ENCODE measurements at regions not wholly inside any gene's neighbourhood (a gene's known extent, or its start where the extent isn't known, plus 50 kb on each side); places are given as distances from the start of the nearest gene placed in this dataset.
"Not testable (repeated sequence)": the region's sequence is repeated elsewhere in the genome, so short reads cannot be mapped to it uniquely, and the experiment has no call there.

GRCh38 chr7:130849604-130850003 is 115.6 kb upstream of the KLF14 start:
- no peak for DNase-seq

GRCh38 chr7:130850956-130851355 is 116.9 kb upstream of the KLF14 start:
- no peak for DNase-seq

GRCh38 chr7:130852867-130853266 is 118.9 kb upstream of the KLF14 start:
- no peak for DNase-seq

DNA sequence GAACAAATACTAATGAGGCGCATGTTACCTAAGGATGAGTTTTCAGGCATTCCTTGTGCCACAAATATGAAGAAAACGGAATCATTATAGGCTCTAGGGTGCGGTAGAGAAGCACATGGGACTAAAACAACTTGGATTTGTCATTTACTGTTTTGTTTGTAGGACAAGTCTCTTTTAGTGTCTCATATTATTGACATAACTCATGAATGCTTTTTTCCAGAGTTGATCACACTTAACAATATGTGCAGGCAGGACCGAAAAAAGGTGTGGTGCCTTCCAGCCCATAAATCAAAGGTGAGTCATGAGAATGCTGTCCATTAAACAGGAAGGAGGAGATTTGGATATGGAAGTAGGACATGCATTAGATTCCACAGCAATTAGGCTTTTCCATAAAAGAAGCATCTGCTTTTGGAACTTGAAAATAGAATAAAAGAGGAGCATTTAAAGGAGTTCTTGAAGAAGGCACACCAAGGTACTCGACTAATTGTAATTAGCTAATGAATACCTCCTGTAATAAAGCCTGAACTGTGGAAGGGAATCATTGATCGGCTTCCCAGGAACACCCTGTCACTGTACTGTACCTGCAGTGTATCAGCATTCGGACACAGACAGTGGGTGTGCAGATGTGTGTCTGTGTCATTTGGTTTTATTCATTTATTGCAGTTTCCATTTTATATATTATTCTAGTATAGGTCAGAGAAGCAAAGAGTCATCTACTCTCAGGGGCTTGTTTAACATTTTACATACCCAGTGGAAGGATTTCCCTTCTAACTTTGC is 119.7 kb upstream of the KLF14 start:
- no peak for DNase-seq

- no peak for DNase-seq
Measured at GRCh38 chr7:130854481-130854880, 120.5 kb upstream of the KLF14 start.

GRCh38 chr7:130856866-130857265 is 122.9 kb upstream of the KLF14 start:
- DNase-seq: no peak

GRCh38 chr7:130860832-130861231 is 126.8 kb upstream of the KLF14 start:
- DNase-seq: not testable (repeated sequence)

- DNase-seq: no peak
Measured at GRCh38 chr7:130865408-130866236, 131.6 kb upstream of the KLF14 start.

DNA sequence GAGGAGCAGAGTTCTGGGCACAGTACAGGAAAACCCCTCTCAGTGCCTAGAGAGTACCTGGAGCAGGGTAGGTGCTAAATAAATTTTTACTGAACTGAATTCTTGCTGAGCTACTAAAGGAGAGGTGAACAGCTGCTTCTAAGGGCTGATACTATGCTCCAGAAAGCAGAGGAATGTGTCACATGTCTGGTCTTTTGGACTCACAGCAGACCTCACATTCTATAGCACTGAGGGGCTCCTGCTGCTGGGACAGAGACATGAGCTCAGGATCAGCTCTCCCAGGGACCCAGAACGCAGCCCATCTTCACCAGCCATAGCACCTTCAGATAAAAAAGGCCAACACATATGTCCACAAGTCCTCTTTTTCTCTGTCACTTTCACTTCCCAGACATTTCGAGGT is 133.0 kb upstream of the KLF14 start:
- no peak for DNase-seq

DNA sequence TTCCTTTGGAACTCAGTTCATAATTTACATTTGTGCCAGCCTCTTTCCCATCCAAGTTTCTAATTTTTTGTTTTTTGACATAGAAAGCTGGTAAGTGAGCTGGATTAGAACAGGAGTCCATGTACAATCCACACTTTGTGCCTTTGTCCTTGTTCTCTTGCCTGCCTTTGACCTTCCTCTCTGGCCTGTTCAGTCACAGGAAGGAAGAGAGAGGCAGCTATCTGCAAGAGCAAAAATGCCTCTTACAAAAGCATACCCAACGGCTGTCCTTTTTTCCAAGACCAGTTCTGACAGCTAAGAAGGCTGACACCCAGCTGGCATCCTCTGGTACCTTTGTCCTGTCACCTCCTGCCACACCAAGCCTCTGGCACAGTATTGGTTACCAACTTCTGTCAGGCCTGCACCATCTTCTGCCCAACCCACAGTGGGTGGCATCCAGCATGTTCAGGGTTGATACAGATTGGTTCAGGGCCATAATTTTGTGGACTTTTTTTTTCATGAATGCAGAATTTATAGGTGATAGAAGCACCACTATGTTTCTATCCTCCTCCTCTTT is 133.7 kb upstream of the KLF14 start:
- no peak for DNase-seq

GRCh38 chr7:130868139-130868538 is 134.1 kb upstream of the KLF14 start:
- no peak for DNase-seq

DNA sequence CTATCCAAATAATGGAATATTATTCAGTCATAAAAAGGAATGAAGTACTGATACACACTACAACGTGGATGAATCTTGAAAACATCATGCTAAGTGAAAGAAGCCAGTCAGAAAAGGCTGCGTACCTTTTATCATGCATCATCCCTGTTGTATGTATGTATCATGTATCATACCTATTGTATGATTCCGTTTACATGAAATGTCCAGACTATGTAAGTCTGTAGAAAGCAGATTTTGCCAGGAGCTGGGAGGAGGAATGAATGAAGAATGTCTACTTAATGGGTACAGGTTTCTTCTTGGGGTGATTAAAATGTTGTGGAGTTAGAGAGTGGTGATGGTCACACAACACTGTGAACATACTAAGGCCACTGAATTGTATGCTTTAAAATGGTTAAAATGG is 135.9 kb upstream of the KLF14 start:
- no peak for DNase-seq

DNA sequence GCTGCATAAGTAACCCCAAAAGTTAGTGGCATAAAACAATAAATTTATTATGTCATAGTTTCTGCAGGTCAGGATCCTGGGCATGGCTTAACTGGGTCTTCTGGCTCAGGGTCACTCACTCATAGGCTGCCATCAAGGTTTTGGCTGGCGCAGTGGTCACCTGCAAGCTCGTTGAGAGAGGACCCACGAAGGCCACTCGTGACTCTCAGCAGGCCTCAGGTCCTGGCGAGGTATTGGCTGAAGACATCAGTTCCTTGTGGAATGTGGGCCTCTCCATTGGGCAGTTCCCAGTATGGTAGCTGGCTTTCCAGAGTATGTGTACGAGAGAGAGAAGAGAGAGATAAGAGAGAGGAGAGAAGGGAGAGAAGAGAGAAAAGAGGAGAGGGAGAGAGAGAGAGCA is 138.3 kb upstream of the KLF14 start:
- no peak for DNase-seq

DNA sequence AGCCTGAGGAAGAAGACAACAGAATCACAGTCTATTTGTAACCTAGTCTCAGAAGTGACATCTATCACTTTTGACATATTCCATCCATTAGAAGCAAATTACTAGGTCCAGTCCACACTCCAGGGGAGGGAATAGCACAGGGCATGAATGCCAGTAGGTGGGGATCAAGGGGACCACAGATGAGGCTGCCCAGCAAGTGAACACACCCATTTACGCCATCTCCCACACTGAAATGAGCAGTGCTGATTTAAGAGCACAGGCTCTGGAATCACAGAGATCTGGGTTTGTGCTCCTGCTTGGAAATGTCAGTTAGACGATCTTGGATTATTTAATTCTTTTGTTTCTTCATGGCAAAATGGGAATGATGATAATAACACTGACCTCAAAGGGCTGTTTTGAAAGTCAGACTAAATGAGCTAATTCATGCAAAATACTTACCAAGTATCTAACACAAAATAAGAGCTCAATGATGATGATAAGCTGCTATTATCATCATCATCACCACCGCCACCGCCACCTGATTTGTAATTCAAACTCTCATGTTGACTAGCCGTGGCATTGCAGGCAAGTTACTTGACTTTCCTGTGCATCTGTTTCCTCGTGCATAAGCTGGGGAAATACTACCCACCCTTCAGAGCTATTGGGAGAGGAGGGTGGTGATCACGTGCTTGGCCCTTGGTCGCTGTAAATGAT is 138.9 kb upstream of the KLF14 start:
- no peak for DNase-seq

- no peak for DNase-seq
Measured at GRCh38 chr7:130874071-130874915, 140.3 kb upstream of the KLF14 start.

DNA sequence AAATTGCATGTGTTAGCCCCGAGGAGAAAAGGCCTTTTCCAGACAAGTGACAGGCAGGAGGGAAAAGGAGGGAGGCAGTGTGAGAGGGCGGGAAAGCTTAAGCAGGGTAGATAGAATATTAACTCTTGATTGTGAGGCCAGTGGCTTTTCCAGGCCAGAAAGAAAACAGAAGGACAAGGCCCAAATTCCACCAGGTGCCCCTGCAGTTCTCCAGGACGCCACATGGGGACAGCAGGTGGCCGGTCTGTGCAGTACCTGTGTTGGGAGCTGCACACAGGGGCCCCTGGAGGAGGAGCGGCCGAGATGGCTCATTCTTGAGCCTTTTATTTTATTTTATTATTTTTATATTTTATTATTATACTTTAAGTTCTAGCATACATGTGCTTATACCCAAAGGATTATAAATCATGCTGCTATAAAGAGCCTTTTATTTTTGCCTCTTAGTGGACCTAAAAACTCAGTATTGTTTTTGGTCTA is 141.3 kb upstream of the KLF14 start:
- peak; percentile 10 for DNase-seq

DNA sequence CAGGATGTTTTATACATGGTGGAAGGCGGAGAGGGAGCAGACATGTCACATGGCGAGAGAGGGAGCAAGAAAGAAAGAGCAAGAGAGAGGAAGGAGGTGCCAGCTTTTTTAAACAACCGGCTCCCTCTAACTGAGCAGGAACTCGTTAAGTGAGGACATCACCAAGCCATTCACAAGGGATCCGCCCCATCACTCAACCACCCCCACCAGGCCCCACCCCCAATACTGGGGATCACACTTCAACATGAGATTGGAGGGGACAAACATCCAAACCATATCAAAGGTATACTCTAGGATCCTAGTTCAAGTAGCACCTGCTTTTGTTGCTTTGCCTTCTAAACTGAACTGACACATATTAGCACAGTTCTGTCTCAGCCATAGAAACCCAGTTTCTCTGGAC is 141.9 kb upstream of the KLF14 start:
- no peak for DNase-seq

DNA sequence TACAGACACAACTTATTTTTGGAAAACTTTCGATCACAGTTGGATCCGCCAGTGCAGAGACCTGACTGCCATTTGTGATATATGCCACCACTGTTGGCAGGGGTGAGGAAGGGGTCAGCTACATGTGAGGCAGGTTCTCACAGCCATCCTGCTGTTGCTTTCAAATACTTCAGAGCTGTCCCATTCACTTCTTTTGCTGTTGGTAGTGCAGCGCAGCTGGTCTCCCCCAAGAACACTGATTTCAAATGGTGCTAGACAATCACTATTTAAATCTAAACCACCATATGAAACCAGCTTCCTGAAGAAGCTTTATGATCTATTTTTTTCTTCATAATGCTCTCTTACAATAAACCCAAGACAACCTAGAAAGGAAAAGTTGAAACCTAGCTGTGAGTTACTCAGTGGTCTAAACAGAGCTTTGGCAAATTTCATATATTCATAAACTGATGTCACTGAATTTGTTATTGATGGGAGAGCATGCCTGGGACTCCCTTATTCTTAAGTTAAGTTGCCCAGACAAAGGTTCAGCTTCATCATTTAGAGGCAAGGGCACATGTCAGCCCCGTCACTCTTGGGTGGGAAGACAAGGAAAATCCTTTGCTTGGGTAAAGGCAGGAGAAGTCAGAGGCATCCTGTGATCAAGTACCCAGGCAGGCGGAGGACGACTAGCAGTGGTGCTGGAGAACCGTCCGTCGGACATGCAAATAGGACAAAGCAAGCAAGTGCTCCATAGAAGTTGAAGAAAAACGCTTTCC is 143.4 kb upstream of the KLF14 start:
- no peak for DNase-seq

DNA sequence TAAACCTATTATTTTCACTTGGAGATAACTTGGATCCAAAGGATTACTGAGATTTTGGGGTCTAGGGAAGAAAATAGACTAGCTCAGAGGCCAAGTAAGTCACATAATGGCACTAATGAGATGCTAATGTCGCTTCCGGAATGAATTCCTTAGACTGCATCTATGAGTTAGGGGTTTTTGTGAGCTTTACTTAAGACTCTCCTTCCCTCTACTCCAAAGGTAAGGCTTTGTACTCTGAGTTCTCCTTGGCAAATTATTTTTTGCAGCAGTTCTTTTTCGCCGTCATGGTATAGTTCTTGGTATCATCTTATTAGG is 143.9 kb upstream of the KLF14 start:
- no peak for DNase-seq

DNA sequence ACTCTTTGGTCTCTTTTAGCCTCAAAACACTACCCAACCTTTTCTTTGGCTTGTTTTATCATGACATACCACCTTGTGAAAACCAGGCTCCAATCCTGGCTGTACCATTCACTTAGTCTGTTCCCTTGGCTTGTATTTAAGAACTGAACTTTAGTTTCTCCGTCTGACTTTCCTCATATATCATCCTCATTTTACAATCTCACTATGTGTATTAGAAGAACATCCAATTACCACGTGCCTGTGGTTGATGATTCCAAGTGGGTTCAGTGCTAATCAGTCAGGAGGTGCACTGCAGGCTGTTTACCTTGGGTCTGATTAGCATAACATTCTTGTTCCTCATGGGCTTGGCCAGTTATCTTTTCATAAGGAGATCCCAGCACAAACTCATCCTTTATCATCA is 144.8 kb upstream of the KLF14 start:
- no peak for DNase-seq

DNA sequence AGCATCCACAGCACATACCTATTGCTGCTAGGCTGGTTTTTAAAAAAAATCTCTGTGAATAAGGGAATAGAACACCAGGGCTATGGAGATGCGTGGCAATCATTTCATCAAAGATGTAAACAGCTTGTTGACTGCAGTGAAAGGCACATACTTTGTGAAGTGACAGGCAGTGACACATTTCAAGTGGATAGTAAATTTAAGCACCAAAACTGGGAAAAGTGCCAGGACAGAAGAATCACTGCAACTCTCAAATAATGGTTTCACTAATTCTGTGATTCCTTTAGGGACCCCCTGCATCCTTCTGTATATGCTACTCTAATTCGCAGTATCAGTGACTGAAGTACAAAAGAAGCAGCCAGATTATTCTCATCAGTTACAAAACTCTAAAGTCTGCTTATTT is 145.2 kb upstream of the KLF14 start:
- DNase-seq: no peak

DNA sequence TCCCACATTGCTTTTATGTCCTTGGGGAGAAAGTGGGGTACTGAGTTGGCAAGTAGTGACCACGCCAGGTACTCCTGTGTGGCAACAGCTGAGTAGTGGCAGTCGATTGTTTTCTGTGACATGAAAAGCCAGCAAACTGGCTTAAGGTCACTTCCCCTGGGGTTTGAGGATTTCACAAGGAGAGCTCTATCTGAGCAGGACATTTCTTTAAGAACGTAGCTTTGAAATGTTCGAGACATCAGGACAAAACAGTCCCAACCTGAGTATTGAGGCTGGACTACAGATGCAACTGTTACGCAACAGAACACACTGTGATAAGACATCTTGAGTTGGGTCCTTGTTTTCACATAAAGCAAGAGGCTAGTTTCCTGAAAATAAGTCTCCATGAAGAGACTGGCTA is 146.7 kb upstream of the KLF14 start:
- DNase-seq: no peak
